Suprapubic skin (tissue), 4 donors: ENCODE measurements at regions not wholly inside any gene's neighbourhood (a gene's known extent, or its start where the extent isn't known, plus 50 kb on each side); places are given as distances from the start of the nearest gene placed in this dataset.

ENCODE experiments used
- DNase-seq, 2 donors: peaks; one replicate each; pipeline ENCODE4 v3.0.0-alpha.2; 2019; ENCODE audit warnings: low spot score in 2 of 2
- H3K27ac ChIP-seq: fragments of 200-600 bp; sonication (generic); one replicate; pipeline ENCODE4 v1.5.1; 2019
- H3K27me3 ChIP-seq: fragments of 200-600 bp; sonication (generic); one replicate; pipeline ENCODE4 v1.5.1; 2019
- H3K36me3 ChIP-seq: fragments of 200-600 bp; sonication (generic); one replicate; pipeline ENCODE4 v1.5.1; 2019
- H3K4me1 ChIP-seq: fragments of 200-600 bp; sonication (generic); one replicate; pipeline ENCODE4 v1.5.1; 2019
- H3K4me3 ChIP-seq: fragments of 200-600 bp; sonication (generic); one replicate; pipeline ENCODE4 v1.5.1; 2019; ENCODE audit warnings: mild to moderate bottlenecking
- H3K9me3 ChIP-seq: fragments of 200-600 bp; sonication (generic); one replicate; pipeline ENCODE4 v1.5.1; 2019
- EP300 ChIP-seq: sonication (generic); formaldehyde crosslinking; IDR thresholded peaks from one replicate; pipeline ENCODE4 v1.6.1; 2017; ENCODE audit warnings: antibody characterized with exemption
- POLR2A ChIP-seq, 2 donors: fragments of 450-650 bp; IDR thresholded peaks; one replicate each; pipeline ENCODE4 v1.6.1; 2017; ENCODE audit warnings: antibody characterized with exemption in 2 of 2, mild to moderate bottlenecking in 2 of 2, moderate library complexity in 2 of 2
- POLR2AphosphoS5 ChIP-seq, 3 donors: sonication (generic); formaldehyde crosslinking; IDR thresholded peaks; one replicate each; pipeline ENCODE4 v1.6.1; 2017; ENCODE audit warnings: antibody characterized with exemption in 3 of 3
- WGBS: methylation state at CpG from one replicate; pipeline ENCODE4 v1.1.5; 2018; 5-methylcytosine and 5-hydroxymethylcytosine counted together
- TF ChIP-seq, protein P1 (sequence below), 2 donors: fragments of 200-600 bp in 1 of 2; fragments of 450-650 bp in 1 of 2; sonication (generic) in 1 of 2; IDR thresholded peaks; one replicate each; pipeline ENCODE4 v1.5.1; 2016 to 2019; ENCODE audit warnings: antibody characterized with exemption in 2 of 2, mild to moderate bottlenecking in 1 of 2, moderate library complexity in 1 of 2

DNA sequence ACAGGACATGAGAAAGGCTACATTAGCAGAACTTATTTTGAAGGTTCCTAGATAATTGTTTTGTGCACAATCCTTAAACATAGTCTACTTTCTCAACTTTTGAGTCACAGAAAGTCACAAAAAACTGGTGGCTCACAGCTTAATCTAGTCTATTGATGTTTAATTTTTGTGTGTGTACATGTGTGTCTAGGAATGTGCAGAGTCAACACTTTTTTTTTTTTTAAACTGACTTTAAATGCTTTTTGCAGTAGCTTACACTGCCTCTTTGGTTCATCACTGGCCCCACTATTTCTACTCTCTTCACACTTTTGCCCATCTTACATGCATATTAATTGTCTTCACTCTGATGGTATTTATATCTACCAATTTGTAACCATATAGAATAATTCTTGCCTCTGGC lies 566.9 kb downstream of the BCKDHB start:
- Histone ChIP-seq H3K4me1 (no peaks in the 10 kb centered on the region), H3K4me3 (no peak overlapping the region), H3K9me3 (no peaks in the 10 kb centered on the region), H3K27ac (no peak overlapping the region), H3K36me3 (no peaks in the 10 kb centered on the region), H3K27me3 (no peaks in the 10 kb centered on the region)
- TF ChIP-seq POLR2AphosphoS5 (IDR thresholded peaks at IDR 0.05) (no peak), EP300 (no peak), POLR2A (IDR thresholded peaks at IDR 0.05) (no peak)
- TF ChIP-seq, protein P1, sequence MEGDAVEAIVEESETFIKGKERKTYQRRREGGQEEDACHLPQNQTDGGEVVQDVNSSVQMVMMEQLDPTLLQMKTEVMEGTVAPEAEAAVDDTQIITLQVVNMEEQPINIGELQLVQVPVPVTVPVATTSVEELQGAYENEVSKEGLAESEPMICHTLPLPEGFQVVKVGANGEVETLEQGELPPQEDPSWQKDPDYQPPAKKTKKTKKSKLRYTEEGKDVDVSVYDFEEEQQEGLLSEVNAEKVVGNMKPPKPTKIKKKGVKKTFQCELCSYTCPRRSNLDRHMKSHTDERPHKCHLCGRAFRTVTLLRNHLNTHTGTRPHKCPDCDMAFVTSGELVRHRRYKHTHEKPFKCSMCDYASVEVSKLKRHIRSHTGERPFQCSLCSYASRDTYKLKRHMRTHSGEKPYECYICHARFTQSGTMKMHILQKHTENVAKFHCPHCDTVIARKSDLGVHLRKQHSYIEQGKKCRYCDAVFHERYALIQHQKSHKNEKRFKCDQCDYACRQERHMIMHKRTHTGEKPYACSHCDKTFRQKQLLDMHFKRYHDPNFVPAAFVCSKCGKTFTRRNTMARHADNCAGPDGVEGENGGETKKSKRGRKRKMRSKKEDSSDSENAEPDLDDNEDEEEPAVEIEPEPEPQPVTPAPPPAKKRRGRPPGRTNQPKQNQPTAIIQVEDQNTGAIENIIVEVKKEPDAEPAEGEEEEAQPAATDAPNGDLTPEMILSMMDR (IDR thresholded peaks at IDR 0.05) = no peak
- no peak for DNase-seq

DNA sequence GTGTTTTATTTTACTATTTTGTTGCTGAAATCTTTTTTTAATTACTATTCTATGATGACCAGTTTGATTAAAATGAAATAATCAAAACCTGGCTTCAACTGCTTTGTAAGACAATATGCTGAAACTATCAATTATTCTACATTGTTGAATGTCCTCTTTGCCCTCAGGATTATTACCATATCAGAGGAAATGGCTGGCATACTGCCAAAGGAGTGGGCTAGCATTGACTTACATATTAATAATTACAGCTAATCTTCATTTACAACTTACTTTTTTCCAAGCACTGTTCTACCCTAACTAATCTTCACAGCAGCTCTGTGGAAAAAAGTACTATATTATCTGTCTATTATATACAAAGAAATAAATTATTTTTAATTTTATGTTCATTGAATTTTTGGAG lies 560.5 kb downstream of the BCKDHB start:
- Histone ChIP-seq H3K9me3 (no peaks in the 10 kb centered on the region), H3K27me3 (no peaks in the 10 kb centered on the region), H3K4me1 (no peaks in the 10 kb centered on the region), H3K4me3 (no peak overlapping the region), H3K36me3 (no peaks in the 10 kb centered on the region), H3K27ac (no peak overlapping the region)
- TF ChIP-seq, protein P1 (IDR thresholded peaks at IDR 0.05) = no peak
- TF ChIP-seq POLR2AphosphoS5 (IDR thresholded peaks at IDR 0.05) = no peak
- no peak for TF ChIP-seq EP300
- TF ChIP-seq POLR2A (IDR thresholded peaks at IDR 0.05) = no peak
- DNase-seq = no peak

DNA sequence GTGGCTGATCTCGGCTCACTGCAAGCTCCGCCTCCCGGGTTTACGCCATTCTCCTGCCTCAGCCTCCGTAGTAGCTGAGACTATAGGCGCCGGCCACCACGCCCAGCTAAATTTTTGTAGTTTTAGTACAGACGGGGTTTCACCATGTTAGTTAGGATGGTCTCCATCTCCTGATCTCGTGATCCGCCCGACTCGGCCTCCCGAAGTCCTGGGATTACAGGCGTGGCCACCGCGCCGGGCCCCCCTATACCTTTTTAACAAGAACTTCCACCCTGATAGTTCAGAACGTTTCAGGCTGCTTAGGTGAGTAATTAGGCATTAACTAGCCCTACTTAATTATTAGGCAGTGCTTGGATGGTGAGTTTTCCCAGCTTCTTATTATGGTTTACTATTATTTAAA lies 552.5 kb downstream of the BCKDHB start:
- H3K36me3 ChIP-seq = no peaks in the 10 kb centered on the region
- TF ChIP-seq EP300 = no peak
- no peak for TF ChIP-seq POLR2AphosphoS5 (IDR thresholded peaks at IDR 0.05)
- TF ChIP-seq, protein P1 (IDR thresholded peaks at IDR 0.05) = no peak
- no peak for TF ChIP-seq POLR2A (IDR thresholded peaks at IDR 0.05)
- no peak overlapping the region for H3K4me3 ChIP-seq
- DNase-seq = no peak
- no peak overlapping the region for H3K27ac ChIP-seq
- H3K4me1 ChIP-seq = no peaks in the 10 kb centered on the region
- WGBS = 93% methylated on average over 19 of the region's 19 CpGs
- H3K27me3 ChIP-seq = no peaks in the 10 kb centered on the region
- no peaks in the 10 kb centered on the region for H3K9me3 ChIP-seq

DNA sequence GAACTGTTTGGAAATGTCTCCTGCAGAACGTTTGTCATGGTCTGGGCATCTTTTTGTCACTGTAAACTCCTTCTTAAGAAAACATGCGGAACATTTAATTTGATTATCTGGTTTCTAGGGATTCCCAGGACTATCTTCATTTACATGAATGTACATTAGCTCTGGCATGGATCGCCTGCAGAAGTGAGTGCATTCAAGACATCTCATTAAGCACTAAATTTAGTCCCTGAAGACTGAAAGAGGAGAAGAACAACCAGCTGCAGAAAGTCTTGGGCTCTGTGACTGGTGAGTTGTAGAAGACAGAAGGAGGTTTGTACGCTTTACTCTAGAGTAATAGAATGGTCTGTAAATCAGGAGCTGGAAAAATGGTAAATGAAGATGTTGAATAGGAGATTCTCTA lies 540.7 kb downstream of the BCKDHB start:
- WGBS = 73% methylated on average over 4 of the region's 4 CpGs
- Histone ChIP-seq H3K36me3 (no peaks in the 10 kb centered on the region), H3K4me3 (no peak overlapping the region), H3K27me3 (no peaks in the 10 kb centered on the region), H3K4me1 (no peaks in the 10 kb centered on the region), H3K9me3 (peaks cover 4% of the 10 kb centered on the region), H3K27ac (no peak overlapping the region)
- TF ChIP-seq POLR2AphosphoS5 (IDR thresholded peaks at IDR 0.05) (no peak), POLR2A (IDR thresholded peaks at IDR 0.05) (no peak), EP300 (no peak)
- TF ChIP-seq, protein P1 (IDR thresholded peaks at IDR 0.05) = no peak
- no peak for DNase-seq

DNA sequence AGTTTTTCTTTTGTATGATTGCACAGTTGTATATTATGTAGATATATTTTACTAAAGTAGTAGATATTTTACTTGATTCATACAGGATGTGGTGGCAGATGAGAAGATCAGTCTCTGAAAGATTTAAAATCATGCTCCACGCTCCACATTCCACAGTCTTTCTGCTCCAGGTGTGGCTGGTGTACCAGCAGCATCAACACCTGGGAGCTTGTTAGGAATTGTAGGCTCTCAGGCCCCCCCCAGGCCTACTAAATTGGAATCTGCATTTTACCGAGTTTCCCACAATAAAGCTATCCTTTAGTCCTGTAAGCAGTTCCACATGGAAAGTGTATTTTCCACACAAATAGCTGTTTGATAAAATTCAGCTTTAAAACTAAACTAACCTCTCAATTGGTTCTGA lies 537.4 kb downstream of the BCKDHB start:
- Histone ChIP-seq H3K9me3 (peaks cover 4% of the 10 kb centered on the region), H3K4me1 (no peaks in the 10 kb centered on the region), H3K27me3 (no peaks in the 10 kb centered on the region), H3K27ac (no peak overlapping the region), H3K36me3 (no peaks in the 10 kb centered on the region), H3K4me3 (no peak overlapping the region)
- 83% methylated on average over 2 of the region's 2 CpGs for WGBS
- TF ChIP-seq, protein P1 (IDR thresholded peaks at IDR 0.05) = no peak
- TF ChIP-seq POLR2A (IDR thresholded peaks at IDR 0.05) (no peak), POLR2AphosphoS5 (IDR thresholded peaks at IDR 0.05) (no peak), EP300 (no peak)
- DNase-seq = no peak
